Activated CD8-positive, alpha-beta memory T cell treated with anti-CD3 and anti-CD28 coated beads for 4 hours (primary cell): ENCODE measurements at regions not wholly inside any gene's neighbourhood (a gene's known extent, or its start where the extent isn't known, plus 50 kb on each side); places are given as distances from the start of the nearest gene placed in this dataset.
"Not testable (repeated sequence)": the region's sequence is repeated elsewhere in the genome, so short reads cannot be mapped to it uniquely, and the experiment has no call there.

Source experiments
- DNase-seq, 2 donors: peaks; one replicate each; pipeline ENCODE4 v3.0.0-alpha.2; 2020; ENCODE audit warnings: low read depth in 2 of 2

DNA sequence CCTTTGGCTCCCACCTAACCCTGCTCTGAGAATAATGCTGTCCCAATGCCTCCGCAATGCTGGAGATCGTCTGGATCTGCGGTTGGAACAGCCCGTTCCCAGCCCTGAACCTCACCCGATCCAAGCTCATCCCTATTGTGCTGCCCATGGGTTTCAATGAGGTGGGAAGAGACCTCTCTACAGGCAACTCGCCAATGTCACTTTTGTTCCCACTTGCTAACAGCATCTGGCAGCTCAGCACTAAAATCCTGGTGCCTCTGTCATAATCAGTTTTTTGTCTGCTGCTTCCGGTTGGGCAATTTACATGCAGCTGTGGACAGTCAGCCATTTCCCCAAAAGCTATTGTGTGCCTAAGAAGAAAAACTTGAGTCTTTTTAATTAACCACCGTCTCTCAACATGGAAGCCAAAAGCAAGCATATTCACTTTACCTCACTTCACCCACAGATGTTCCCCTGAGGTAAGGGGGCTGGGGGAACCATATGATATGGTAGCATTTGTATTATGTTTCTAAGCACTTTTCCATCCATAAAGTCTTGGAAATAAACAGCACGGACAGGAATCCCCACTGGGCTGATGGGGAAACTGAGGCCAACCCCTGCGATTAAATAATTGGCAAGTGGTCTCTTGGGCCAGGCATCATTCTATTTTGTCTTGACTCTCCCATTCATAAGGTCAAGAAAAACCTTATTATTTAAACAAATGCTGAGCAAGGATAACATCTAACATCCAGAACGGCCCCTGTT, 159.2 kb upstream of the CDH5 start:
- DNase-seq, result no peak

DNA sequence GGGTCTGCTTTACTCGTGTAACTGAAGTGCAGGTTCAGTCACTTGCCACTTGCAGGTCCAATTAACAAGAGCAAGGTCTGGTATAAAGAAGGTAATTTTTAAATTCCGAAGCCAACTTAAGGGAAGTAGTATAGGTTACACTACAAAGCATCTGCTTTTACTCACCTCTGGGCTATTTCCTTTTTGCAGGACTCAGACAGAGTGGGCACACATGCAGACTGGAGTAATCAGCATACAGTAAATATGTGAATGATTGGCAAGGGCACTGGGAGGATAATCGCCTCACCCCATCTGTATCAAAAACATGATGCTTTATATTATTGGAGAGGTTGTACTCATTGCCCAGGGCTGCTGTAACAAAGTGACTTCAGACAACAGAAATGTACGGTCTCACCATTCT, 160.1 kb upstream of the CDH5 start:
- DNase-seq, result no peak

GRCh38 chr16:66205287-66206231, 160.9 kb upstream of the CDH5 start:
- no peak for DNase-seq

DNA sequence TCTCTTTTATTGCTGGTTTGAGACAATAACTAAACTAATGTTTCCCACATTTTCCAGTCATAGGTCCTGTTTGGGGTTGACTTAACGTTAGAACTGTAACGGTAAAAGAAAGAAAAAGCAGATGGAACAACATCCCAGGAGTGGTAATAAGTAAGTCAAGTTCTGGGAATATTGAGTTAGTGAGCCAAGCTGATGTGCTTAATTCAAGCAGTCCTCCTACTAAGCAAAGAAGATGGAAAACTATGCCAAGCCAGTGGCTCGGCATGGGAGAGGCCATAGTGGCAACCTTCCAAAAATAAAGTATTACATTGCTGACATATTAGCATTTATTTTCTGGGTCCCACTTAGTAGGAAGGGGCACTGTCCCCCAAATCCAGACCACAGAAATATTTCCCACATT, 161.7 kb upstream of the CDH5 start:
- DNase-seq, result no peak

- DNase-seq, result no peak
These were observed 163.0 kb upstream of the CDH5 start for GRCh38 chr16:66203476-66203875.

DNA sequence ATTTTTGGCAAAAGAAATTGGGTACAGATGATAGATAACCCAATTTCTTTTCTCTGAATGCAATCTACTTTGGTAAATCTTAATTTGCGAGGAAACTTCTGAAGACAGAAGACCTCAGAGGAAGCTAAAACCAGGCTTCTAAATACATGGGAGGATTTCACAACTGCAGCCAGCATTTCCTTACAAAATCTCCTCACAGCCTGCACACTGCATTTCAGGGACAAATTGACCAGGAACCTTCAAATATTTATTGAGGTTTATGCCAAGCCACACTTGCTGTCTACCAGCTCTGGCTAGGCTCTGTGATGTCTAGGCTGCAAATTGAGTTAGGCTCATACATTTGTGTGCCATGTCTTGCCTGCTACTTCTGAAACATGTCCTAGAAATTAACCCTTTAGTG, 167.3 kb upstream of the CDH5 start:
- no peak for DNase-seq

DNA sequence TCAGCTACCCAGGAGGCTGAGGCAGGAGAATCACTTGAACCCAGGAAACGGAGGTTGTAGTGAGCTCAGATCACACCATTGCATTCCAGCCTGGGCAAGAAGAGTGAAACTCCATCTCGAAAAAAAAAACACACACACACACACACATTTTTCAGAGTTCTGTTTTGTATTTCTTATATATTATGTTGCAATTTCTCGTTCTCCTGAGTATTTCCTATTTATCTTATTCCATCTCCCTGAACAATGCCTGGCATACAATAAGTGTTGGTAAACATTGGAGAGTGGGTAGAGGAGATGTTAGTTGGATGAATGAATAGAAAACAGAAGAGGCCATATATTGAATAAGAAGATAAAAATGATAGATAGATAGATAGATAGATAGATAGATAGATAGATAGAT, 167.8 kb upstream of the CDH5 start:
- DNase-seq, result no peak

GRCh38 chr16:66197668-66198278, 168.7 kb upstream of the CDH5 start:
- DNase-seq, result no peak

DNA sequence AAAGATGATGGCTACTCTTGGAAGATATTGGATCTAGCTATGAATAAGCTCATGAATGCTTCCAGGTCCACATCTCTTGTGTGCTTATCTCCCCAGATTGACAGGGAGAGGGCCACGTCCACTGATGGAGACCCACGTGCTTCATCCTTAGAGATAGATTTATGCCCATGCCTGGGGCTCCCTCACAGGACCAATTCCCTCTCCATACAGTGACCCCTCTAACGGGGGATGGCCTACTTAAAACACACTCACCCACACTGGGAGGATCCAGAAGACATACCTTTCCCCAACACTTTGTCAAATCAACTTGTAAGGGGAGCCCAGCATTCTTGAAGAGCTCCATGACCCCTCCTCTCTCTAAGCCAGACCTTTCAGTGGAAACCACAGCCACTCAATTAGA, 169.7 kb upstream of the CDH5 start:
- DNase-seq, result no peak

GRCh38 chr16:66194866-66195265, 171.6 kb upstream of the CDH5 start:
- DNase-seq, result no peak

DNA sequence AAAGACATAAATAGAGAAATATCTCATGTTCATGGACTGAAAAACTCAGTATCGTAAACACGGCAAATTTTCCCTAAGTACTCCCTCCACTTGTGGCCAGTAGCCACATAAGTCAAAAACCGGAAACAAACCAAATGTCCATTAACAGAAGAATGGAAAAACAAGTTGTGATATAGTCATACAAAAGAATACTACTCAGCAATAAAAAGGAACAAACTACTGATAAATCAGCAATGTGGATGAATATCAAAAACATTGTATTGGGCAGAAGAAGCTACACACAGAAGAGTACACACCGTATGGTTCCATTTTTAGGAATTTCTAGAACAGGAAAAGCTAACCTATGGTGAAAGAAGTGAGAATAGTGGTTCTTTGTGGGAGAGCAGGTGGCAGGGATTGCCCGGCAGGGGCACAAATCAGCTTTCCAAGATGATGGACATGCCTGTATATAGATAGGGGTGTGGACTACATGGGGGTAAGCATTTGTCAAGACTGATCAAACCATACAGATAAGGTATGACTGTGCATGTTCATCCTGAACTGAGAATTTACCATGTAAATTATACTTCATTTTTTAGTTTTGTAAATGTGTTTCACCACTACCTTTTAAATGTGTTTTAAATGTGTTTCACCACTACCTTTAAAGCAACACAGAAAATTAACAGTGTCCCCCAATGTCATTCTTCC, 172.8 kb upstream of the CDH5 start:
- DNase-seq, result no peak

DNA sequence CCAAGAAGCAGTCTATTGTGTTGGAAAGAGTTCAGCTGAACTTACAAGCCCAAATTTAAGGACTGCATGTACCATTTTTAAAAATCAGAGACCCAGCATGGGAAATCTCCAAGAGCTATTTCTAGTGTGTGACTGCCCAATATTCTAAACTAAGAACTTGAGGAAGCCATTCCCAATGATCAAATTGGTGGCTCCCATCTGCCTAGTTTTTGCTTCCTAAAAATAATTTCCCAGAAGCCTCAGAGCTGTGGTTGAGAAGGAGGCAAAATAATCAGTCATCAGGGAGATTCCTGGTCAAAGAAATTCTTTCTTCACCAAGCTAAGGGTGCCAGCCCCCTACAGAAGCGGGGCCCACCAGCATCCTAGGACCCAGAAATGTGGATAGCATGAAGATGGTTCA, 176.1 kb upstream of the CDH5 start:
- DNase-seq, result no peak

GRCh38 chr16:66189951-66190350, 176.5 kb upstream of the CDH5 start:
- no peak for DNase-seq

- no peak for DNase-seq
These were observed 177.4 kb upstream of the CDH5 start for GRCh38 chr16:66188917-66189725.

- DNase-seq, result no peak
These were observed 180.2 kb upstream of the CDH5 start for GRCh38 chr16:66186251-66186785.

GRCh38 chr16:66182592-66182991, 183.9 kb upstream of the CDH5 start:
- no peak for DNase-seq

GRCh38 chr16:66176731-66177130, 189.8 kb upstream of the CDH5 start:
- DNase-seq, result no peak

DNA sequence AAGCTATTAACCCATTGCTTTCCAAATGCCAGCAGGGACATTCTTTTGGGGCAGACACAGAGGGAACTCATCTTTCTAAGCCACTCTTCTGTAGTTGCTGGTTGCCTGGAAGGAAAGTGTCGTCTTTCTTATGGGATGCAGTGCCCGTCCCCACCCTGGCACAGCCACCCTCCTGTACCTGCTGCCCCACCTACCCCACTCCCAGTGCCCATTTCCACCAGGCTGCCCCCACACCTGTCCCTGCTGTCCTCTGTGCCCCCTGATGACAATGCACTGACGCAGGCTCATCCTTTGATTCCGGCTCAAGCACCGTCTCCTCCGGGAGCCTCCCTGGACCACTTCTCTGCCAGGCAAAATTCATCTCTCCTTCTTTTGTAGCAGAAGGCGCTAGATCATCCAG, 190.4 kb upstream of the CDH5 start:
- no peak for DNase-seq

DNA sequence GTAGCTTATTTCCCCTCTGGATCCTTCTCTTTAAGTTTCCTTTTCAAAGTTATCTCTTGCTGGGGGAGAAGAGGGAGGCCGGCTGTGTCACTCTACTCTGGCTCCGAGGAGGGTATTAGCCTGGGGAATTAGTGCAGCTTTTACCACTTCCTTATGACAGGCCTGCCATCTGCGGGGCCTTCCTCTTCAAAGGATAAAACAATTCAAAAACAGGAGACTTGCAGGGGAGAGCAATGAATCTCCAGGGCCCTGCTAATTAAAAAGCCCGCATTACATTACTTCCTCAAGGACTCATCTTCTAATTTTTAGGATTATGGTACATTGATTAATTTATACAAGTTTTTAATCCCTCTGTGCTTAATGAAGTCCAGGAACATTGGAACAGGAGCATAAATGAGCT, 190.9 kb upstream of the CDH5 start:
- no peak for DNase-seq

DNA sequence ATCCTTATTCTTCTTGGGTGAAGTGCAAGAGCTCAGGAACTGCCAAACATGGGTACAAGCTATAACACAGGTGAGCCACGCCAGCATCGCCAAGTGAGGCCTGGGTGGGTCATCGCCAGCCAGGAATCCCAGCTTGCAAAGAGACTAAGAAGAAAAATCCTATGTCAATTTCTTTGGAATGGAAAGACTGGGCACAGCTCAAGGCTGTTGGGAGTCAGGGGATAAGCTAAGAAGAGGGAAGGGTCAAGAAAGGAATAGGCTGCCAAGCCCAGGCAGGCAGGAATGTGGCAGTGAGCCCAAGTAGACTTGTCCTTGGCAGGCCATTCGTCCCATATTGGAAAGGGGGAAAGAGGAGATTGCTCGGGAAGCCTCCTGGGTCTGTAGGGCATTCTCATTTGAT, 191.4 kb upstream of the CDH5 start:
- DNase-seq, result no peak

GRCh38 chr16:66173796-66174195, 192.7 kb upstream of the CDH5 start:
- DNase-seq, result not testable (repeated sequence)
